ENCODE measurements at regions not wholly inside any gene's neighbourhood (a gene's known extent, or its start where the extent isn't known, plus 50 kb on each side); places are given as distances from the start of the nearest gene placed in this dataset.

DNA sequence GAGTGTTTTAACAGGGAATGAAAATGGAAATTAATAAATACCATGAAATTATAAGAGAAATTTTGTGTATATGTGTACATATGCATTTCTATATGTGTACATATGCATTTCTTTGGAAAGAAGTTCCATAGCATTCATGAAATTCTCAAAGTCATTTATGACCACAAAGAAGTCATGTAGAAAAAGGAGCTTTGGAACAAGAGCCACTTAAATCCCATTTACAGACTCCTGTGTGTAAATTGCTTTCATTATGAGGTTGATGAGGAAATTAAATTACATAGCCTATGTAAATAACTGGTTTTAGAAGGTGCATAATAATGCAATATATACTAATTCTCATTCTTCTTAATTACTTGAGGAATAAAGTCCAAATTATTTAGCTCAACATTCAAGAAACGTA lies 450.5 kb upstream of the SYT1 start:
- TF ChIP-seq SPI1 (IDR thresholded peaks at IDR 0.05; ENCODE audit: low read depth, low read length) (no peak), POLR2AphosphoS5 (IDR thresholded peaks at IDR 0.05; ENCODE audit: low read depth, low read length) (no peak), TAF1 (IDR thresholded peaks at IDR 0.05; ENCODE audit: low read depth, low read length) (no peak), POLR2A (IDR thresholded peaks at IDR 0.05; ENCODE audit: low read depth, low read length) (no peak)

All from GM12891 (cell line).